Fibroblast of pulmonary artery (primary cell): ENCODE measurements at regions not wholly inside any gene's neighbourhood (a gene's known extent, or its start where the extent isn't known, plus 50 kb on each side); places are given as distances from the start of the nearest gene placed in this dataset.

Experiments
- DNase-seq: peaks from one replicate; pipeline ENCODE4 v3.0.0-alpha.2; 2010; ENCODE audit warnings: low read depth
- H3K4me3 ChIP-seq: replicated peaks from 2 replicates; pipeline ENCODE4 v1.5.1; 2011; ENCODE audit warnings: low read depth, mild to moderate bottlenecking, control low read depth, low read length, moderate library complexity
- CTCF ChIP-seq: IDR thresholded peaks from 2 replicates; pipeline ENCODE4 v1.5.1; 2011; ENCODE audit warnings: mild to moderate bottlenecking, control low read depth, low read length, inconsistent platforms; ENCODE audit errors: missing control alignments

- no peak overlapping the region for H3K4me3 ChIP-seq
- no peak for TF ChIP-seq CTCF
- no peak for DNase-seq
These were observed 142.1 kb upstream of the PKDCC start for GRCh38 chr2:41905597-41906337.

GRCh38 chr2:41906338-41906725 is 141.5 kb upstream of the PKDCC start:
- TF ChIP-seq CTCF, result no peak
- H3K4me3 ChIP-seq, result no peak overlapping the region
- peak; percentile 44 for DNase-seq

GRCh38 chr2:41907141-41907540 is 140.7 kb upstream of the PKDCC start:
- no peak overlapping the region for H3K4me3 ChIP-seq
- no peak for TF ChIP-seq CTCF
- DNase-seq, result no peak

DNA sequence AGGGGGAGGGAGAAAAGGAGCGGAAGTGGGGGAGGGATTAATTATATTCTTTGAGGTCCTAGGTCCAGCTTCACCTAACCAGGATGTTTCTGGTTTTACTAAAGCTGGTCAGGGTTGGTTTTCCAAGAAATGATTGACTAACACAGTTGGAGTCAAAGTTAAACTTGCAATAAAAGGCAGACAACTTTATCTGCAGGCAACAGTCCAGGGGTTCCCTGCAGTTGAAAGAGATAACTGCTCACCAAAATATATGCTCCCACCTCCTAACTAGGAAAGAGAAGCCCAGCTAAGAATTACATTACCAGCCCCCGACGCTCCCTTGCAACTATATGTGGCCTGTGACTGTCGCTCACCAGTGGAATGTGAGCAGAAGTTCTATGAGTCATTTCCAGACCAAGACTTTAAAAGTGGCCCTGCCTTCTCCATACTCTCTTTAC is 140.0 kb upstream of the PKDCC start:
- H3K4me3 ChIP-seq, result no peak overlapping the region
- no peak for DNase-seq
- TF ChIP-seq CTCF, result no peak

- H3K4me3 ChIP-seq, result no peak overlapping the region
- no peak for DNase-seq
- no peak for TF ChIP-seq CTCF
These were observed 139.5 kb upstream of the PKDCC start for GRCh38 chr2:41908349-41908748.

- no peak for DNase-seq
- H3K4me3 ChIP-seq, result no peak overlapping the region
- no peak for TF ChIP-seq CTCF
These were observed 138.2 kb upstream of the PKDCC start for GRCh38 chr2:41909584-41909983.

DNA sequence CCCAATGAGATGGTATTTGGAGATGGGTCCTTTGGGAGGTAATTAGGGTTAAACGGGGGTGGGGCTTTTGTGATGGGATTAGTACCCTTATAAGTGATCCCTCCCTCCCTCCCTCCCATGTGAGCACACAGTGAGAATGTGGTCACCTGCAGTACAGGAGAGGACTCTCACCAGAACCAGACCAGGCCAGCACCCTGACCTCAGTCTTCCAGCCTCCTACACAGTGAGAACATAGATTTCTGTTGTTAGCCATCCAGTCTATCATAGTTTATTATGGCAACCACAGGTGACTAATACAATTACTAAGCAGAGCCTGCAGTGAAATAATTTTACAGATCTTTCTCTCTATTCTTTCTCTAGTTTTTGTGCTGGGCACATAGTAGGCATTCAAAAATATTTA is 137.7 kb upstream of the PKDCC start:
- DNase-seq, result no peak
- H3K4me3 ChIP-seq, result no peak overlapping the region
- no peak for TF ChIP-seq CTCF
